Astrocyte (in vitro differentiated cells and primary cell): ENCODE measurements at regions not wholly inside any gene's neighbourhood (a gene's known extent, or its start where the extent isn't known, plus 50 kb on each side); places are given as distances from the start of the nearest gene placed in this dataset.

ENCODE experiments used
- CTCF ChIP-seq: IDR thresholded peaks from 2 replicates; pipeline ENCODE4 v1.5.1; 2011; ENCODE audit warnings: low read depth, mild to moderate bottlenecking, inconsistent platforms, low read length, moderate library complexity; ENCODE audit not compliant: insufficient read depth
- EZH2 ChIP-seq: IDR thresholded peaks from 2 replicates; pipeline ENCODE4 v1.6.1; 2012; ENCODE audit warnings: mild to moderate bottlenecking, low read length, inconsistent platforms; ENCODE audit not compliant: insufficient read depth

GRCh38 chr13:42696191-42696590 is 85.2 kb upstream of the FAM216B start:
- TF ChIP-seq CTCF: no peak
- no peak for TF ChIP-seq EZH2
